GM21515 (cell line): ENCODE measurements at regions not wholly inside any gene's neighbourhood (a gene's known extent, or its start where the extent isn't known, plus 50 kb on each side); places are given as distances from the start of the nearest gene placed in this dataset.

Experiments
- ATAC-seq: cut with Tn5 transposase; IDR thresholded peaks from one replicate; pipeline ENCODE4 v1.9.1; 2021; ENCODE audit not compliant: unreplicated experiment

- ATAC-seq = no peak
Measured at GRCh38 chr10:130952086-130952485, 359.4 kb downstream of the TCERG1L start.

GRCh38 chr10:130954326-130954905, 357.1 kb downstream of the TCERG1L start:
- ATAC-seq = no peak

- no peak for ATAC-seq
Measured at GRCh38 chr10:130956251-130956650, 355.3 kb downstream of the TCERG1L start.

- no peak for ATAC-seq
Measured at GRCh38 chr10:130957423-130957822, 354.1 kb downstream of the TCERG1L start.

GRCh38 chr10:130958003-130958402, 353.5 kb downstream of the TCERG1L start:
- no peak for ATAC-seq

- no peak for ATAC-seq
Measured at GRCh38 chr10:130958981-130959751, 352.4 kb downstream of the TCERG1L start.

GRCh38 chr10:130959752-130960195, 351.7 kb downstream of the TCERG1L start:
- no peak for ATAC-seq

- no peak for ATAC-seq
Measured at GRCh38 chr10:130960531-130960930, 351.0 kb downstream of the TCERG1L start.

GRCh38 chr10:130961506-130962239, 349.8 kb downstream of the TCERG1L start:
- no peak for ATAC-seq

GRCh38 chr10:130962240-130963051, 349.1 kb downstream of the TCERG1L start:
- ATAC-seq = no peak

- ATAC-seq = no peak
Measured at GRCh38 chr10:130963052-130963393, 348.5 kb downstream of the TCERG1L start.

GRCh38 chr10:130963786-130964522, 347.6 kb downstream of the TCERG1L start:
- no peak for ATAC-seq

- ATAC-seq = no peak
Measured at GRCh38 chr10:130964771-130965170, 346.8 kb downstream of the TCERG1L start.

GRCh38 chr10:130967161-130967560, 344.4 kb downstream of the TCERG1L start:
- ATAC-seq = no peak

- no peak for ATAC-seq
Measured at GRCh38 chr10:130967784-130968183, 343.7 kb downstream of the TCERG1L start.

- no peak for ATAC-seq
Measured at GRCh38 chr10:130968511-130968910, 343.0 kb downstream of the TCERG1L start.

- no peak for ATAC-seq
Measured at GRCh38 chr10:130968964-130969363, 342.6 kb downstream of the TCERG1L start.

GRCh38 chr10:130969700-130970099, 341.8 kb downstream of the TCERG1L start:
- no peak for ATAC-seq

- no peak for ATAC-seq
Measured at GRCh38 chr10:130970341-130971122, 341.0 kb downstream of the TCERG1L start.

- ATAC-seq = no peak
Measured at GRCh38 chr10:130971123-130971435, 340.4 kb downstream of the TCERG1L start.
